22Rv1 (cell line): ENCODE measurements at regions not wholly inside any gene's neighbourhood (a gene's known extent, or its start where the extent isn't known, plus 50 kb on each side); places are given as distances from the start of the nearest gene placed in this dataset.
"Not testable (repeated sequence)": the region's sequence is repeated elsewhere in the genome, so short reads cannot be mapped to it uniquely, and the experiment has no call there.

ENCODE experiments used
- H3K27ac ChIP-seq: fragments of 450-650 bp; 2 replicates; pipeline ENCODE4 v1.5.1; 2017
- CTCF ChIP-seq: fragments of 450-650 bp; IDR thresholded peaks from 2 replicates; pipeline ENCODE4 v1.5.1; 2017; ENCODE audit warnings: mild to moderate bottlenecking
- ZFX ChIP-seq: fragments of 450-650 bp; IDR thresholded peaks from 2 replicates; pipeline ENCODE4 v1.6.1; 2017; ENCODE audit warnings: antibody characterized with exemption, borderline replicate concordance

GRCh38 chr12:97051341-97051740, 144.3 kb downstream of the NEDD1 start:
- H3K27ac ChIP-seq, result no peak overlapping the region
- TF ChIP-seq CTCF (no peak), ZFX (no peak)

- TF ChIP-seq CTCF (no peak), ZFX (no peak)
- no peak overlapping the region for H3K27ac ChIP-seq
These were observed 154.1 kb downstream of the NEDD1 start for GRCh38 chr12:97061171-97061570.

DNA sequence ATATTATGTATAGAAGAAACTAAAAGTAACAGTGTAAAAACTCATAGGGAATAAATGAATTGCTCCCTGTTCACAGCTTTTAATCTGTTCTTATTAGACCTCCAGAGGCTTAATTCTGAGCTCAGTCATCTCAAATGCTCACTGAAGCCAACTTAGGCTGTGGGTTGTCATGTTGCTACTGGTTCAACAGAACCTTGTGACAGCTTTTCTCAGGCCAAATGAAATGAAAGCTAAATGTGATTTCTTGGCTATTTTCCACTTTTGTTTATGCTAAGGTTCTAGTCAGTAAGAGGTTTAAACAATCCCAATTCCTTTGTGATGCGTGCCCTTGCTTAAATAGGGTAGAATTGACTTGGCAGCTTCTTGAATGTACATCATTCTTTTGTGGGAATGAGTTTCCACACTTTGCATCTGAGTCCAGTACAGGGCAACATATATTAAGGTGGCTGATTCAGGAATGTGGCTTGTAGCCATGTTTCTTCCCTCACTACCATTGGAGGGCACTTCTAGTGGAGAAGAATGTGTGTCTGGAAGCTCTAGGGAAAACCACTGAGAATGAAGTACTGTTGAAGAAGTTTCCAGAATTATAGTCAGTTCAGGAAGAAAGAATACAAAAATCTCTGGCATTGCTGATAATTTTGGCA, 156.4 kb downstream of the NEDD1 start:
- H3K27ac ChIP-seq, result no peak overlapping the region
- no peak for TF ChIP-seq ZFX
- no peak for TF ChIP-seq CTCF

GRCh38 chr12:97075161-97075933, 168.3 kb downstream of the NEDD1 start:
- TF ChIP-seq ZFX, result no peak
- TF ChIP-seq CTCF, result no peak
- H3K27ac ChIP-seq, result no peak overlapping the region

- no peak overlapping the region for H3K27ac ChIP-seq
- TF ChIP-seq ZFX, result no peak
- TF ChIP-seq CTCF, result no peak
These were observed 169.0 kb downstream of the NEDD1 start for GRCh38 chr12:97075934-97076630.

- not testable (repeated sequence) for H3K27ac ChIP-seq
These were observed 169.9 kb downstream of the NEDD1 start for GRCh38 chr12:97076912-97077311.

DNA sequence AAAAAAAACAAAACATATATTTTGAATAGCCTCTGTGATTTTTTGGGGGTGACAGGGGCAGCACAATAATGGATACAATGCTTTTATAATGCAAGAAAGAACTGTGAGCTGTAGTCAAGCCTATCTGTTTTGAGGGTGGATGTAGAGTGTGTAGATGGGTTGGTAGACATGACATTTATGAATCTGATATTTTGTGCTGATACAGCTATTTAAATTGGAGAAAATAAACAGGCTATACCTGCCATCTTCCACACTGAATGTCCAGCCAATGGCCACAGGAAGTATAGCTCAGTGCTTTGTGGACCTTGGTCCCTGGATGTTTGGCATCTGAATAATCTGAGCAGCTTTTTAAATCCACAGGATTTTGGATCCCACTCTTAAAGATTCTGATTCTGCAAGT, 175.0 kb downstream of the NEDD1 start:
- H3K27ac ChIP-seq, result no peak overlapping the region
- TF ChIP-seq CTCF (no peak), ZFX (no peak)
